Cardiac muscle cell (in vitro differentiated cells and primary cell): ENCODE measurements at regions not wholly inside any gene's neighbourhood (a gene's known extent, or its start where the extent isn't known, plus 50 kb on each side); places are given as distances from the start of the nearest gene placed in this dataset.

Source experiments
- DNase-seq, 2 donors: peaks; one replicate each; pipeline versions ENCODE4 v3.0.0 to v3.0.0-alpha.2; 2010 to 2017; ENCODE audit warnings: low read depth in 1 of 2, low spot score in 1 of 2
- H3K27ac ChIP-seq: fragments of 200-600 bp; sonication (generic); 2 replicates; pipeline ENCODE4 v1.5.1; 2016
- H3K27me3 ChIP-seq: fragments of 200-600 bp; sonication (generic); 2 replicates; pipeline ENCODE4 v1.6.0; 2016; ENCODE audit warnings: control low read depth
- H3K36me3 ChIP-seq: fragments of 200-600 bp; sonication (generic); 2 replicates; pipeline ENCODE4 v1.5.1; 2016; ENCODE audit warnings: control low read depth
- H3K4me1 ChIP-seq: fragments of 200-600 bp; sonication (generic); 2 replicates; pipeline ENCODE4 v1.8.1; 2017; ENCODE audit warnings: low read depth, mild to moderate bottlenecking, mixed run types
- H3K4me3 ChIP-seq: fragments of 200-600 bp; sonication (generic); 2 replicates; pipeline ENCODE4 v1.5.1; 2016; ENCODE audit warnings: mild to moderate bottlenecking
- H3K9me3 ChIP-seq: fragments of 200-600 bp; sonication (generic); 2 replicates; pipeline ENCODE4 v1.5.1; 2017; ENCODE audit warnings: low read depth, mild to moderate bottlenecking, control low read depth
- TF ChIP-seq, protein P1 (sequence below): IDR thresholded peaks from 2 replicates; pipeline ENCODE4 v1.5.1; 2012; ENCODE audit warnings: low read depth, mild to moderate bottlenecking, low read length

GRCh38 chrX:2581296-2581695 is 80.5 kb upstream of the DHRSX start:
- DNase-seq, result no peak
- Histone ChIP-seq H3K9me3 (no peaks in the 10 kb centered on the region), H3K27ac (no peak overlapping the region), H3K4me1 (peaks cover 6% of the 10 kb centered on the region), H3K27me3 (peaks cover 51% of the 10 kb centered on the region), H3K36me3 (no peaks in the 10 kb centered on the region), H3K4me3 (no peak overlapping the region)
- TF ChIP-seq, protein P1, sequence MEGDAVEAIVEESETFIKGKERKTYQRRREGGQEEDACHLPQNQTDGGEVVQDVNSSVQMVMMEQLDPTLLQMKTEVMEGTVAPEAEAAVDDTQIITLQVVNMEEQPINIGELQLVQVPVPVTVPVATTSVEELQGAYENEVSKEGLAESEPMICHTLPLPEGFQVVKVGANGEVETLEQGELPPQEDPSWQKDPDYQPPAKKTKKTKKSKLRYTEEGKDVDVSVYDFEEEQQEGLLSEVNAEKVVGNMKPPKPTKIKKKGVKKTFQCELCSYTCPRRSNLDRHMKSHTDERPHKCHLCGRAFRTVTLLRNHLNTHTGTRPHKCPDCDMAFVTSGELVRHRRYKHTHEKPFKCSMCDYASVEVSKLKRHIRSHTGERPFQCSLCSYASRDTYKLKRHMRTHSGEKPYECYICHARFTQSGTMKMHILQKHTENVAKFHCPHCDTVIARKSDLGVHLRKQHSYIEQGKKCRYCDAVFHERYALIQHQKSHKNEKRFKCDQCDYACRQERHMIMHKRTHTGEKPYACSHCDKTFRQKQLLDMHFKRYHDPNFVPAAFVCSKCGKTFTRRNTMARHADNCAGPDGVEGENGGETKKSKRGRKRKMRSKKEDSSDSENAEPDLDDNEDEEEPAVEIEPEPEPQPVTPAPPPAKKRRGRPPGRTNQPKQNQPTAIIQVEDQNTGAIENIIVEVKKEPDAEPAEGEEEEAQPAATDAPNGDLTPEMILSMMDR, result no peak

- peaks cover 6% of the 10 kb centered on the region for H3K4me1 ChIP-seq
- TF ChIP-seq, protein P1, result no peak
These were observed 78.1 kb upstream of the DHRSX start for GRCh38 chrX:2578864-2579263.

GRCh38 chrX:2577844-2578466 is 77.2 kb upstream of the DHRSX start:
- no peaks in the 10 kb centered on the region for H3K36me3 ChIP-seq
- H3K9me3 ChIP-seq, result no peaks in the 10 kb centered on the region
- no peak overlapping the region for H3K27ac ChIP-seq
- DNase-seq, result no peak
- TF ChIP-seq, protein P1, result no peak
- peaks cover 18% of the 10 kb centered on the region for H3K27me3 ChIP-seq
- no peak overlapping the region for H3K4me3 ChIP-seq
- H3K4me1 ChIP-seq, result peaks cover 6% of the 10 kb centered on the region

More at GRCh38 chrX:2578864-2579263, 78.1 kb upstream of the DHRSX start:
- Histone ChIP-seq H3K36me3 (no peaks in the 10 kb centered on the region), H3K9me3 (no peaks in the 10 kb centered on the region), H3K27ac (no peak overlapping the region), H3K4me3 (no peak overlapping the region), H3K27me3 (peaks cover 28% of the 10 kb centered on the region)
- DNase-seq, result no peak

GRCh38 chrX:2576793-2577192 is 76.0 kb upstream of the DHRSX start:
- Histone ChIP-seq H3K27ac (no peak overlapping the region), H3K36me3 (no peaks in the 10 kb centered on the region), H3K4me1 (peaks cover 6% of the 10 kb centered on the region), H3K27me3 (peaks cover 7% of the 10 kb centered on the region), H3K4me3 (no peak overlapping the region), H3K9me3 (no peaks in the 10 kb centered on the region)
- no peak for DNase-seq
- TF ChIP-seq, protein P1, result no peak

DNA sequence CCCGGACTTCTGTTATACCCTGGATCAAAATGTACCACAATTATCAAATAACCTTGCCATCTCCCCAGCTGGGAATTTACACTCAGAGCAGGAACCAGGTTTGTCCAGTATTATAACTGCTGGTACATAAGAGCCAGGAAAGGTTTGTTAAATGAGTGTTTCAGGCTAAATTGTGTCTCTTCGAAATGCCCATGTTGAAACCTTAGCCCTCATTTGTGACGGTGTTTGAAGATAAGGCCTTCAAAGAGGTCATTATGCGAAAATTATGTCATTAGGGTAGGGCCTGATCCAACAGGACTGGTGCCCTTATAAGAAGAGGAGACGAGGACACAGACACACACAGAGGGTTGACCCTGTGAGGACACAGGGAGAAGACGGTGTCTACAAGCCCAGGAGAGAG is 73.5 kb upstream of the DHRSX start:
- no peaks in the 10 kb centered on the region for H3K27me3 ChIP-seq
- H3K9me3 ChIP-seq, result no peaks in the 10 kb centered on the region
- no peaks in the 10 kb centered on the region for H3K36me3 ChIP-seq
- TF ChIP-seq, protein P1, result no peak
- peaks cover 6% of the 10 kb centered on the region for H3K4me1 ChIP-seq
- DNase-seq, result no peak
- H3K4me3 ChIP-seq, result no peak overlapping the region
- no peak overlapping the region for H3K27ac ChIP-seq
